Stimulated activated CD8-positive, alpha-beta memory T cell treated with anti-CD3 and anti-CD28 coated beads, Interleukin-15, amount 100 ng/mL, for 24 hours (primary cell): ENCODE measurements at regions not wholly inside any gene's neighbourhood (a gene's known extent, or its start where the extent isn't known, plus 50 kb on each side); places are given as distances from the start of the nearest gene placed in this dataset.

Source experiments
- DNase-seq: peaks from one replicate; pipeline ENCODE4 v3.0.0-alpha.2; 2020; ENCODE audit warnings: low read depth

GRCh38 chr12:127680516-127680915 is 586.5 kb upstream of the TMEM132C start:
- no peak for DNase-seq

GRCh38 chr12:127681151-127681754 is 585.7 kb upstream of the TMEM132C start:
- DNase-seq: no peak

- no peak for DNase-seq
These were observed 581.5 kb upstream of the TMEM132C start for GRCh38 chr12:127685491-127685890.

GRCh38 chr12:127685931-127686330 is 581.0 kb upstream of the TMEM132C start:
- no peak for DNase-seq

GRCh38 chr12:127687181-127687580 is 579.8 kb upstream of the TMEM132C start:
- no peak for DNase-seq

GRCh38 chr12:127688906-127689428 is 578.0 kb upstream of the TMEM132C start:
- no peak for DNase-seq

GRCh38 chr12:127690161-127690560 is 576.8 kb upstream of the TMEM132C start:
- no peak for DNase-seq

GRCh38 chr12:127696963-127697362 is 570.0 kb upstream of the TMEM132C start:
- DNase-seq: no peak

GRCh38 chr12:127703026-127703425 is 563.9 kb upstream of the TMEM132C start:
- no peak for DNase-seq

GRCh38 chr12:127711108-127711507 is 555.9 kb upstream of the TMEM132C start:
- DNase-seq: no peak

GRCh38 chr12:127712561-127712960 is 554.4 kb upstream of the TMEM132C start:
- no peak for DNase-seq

- no peak for DNase-seq
These were observed 550.8 kb upstream of the TMEM132C start for GRCh38 chr12:127716166-127716565.

GRCh38 chr12:127717278-127717677 is 549.7 kb upstream of the TMEM132C start:
- DNase-seq: no peak

GRCh38 chr12:127720334-127720733 is 546.6 kb upstream of the TMEM132C start:
- DNase-seq: no peak

GRCh38 chr12:127722611-127723010 is 544.4 kb upstream of the TMEM132C start:
- no peak for DNase-seq

- DNase-seq: no peak
These were observed 543.7 kb upstream of the TMEM132C start for GRCh38 chr12:127723251-127723650.

GRCh38 chr12:127726671-127727315 is 540.2 kb upstream of the TMEM132C start:
- DNase-seq: no peak

GRCh38 chr12:127728285-127728684 is 538.7 kb upstream of the TMEM132C start:
- no peak for DNase-seq

GRCh38 chr12:127728729-127729128 is 538.2 kb upstream of the TMEM132C start:
- no peak for DNase-seq

- DNase-seq: no peak
These were observed 537.6 kb upstream of the TMEM132C start for GRCh38 chr12:127729381-127729780.

GRCh38 chr12:127731657-127732056 is 535.3 kb upstream of the TMEM132C start:
- DNase-seq: no peak

GRCh38 chr12:127742231-127742630 is 524.7 kb upstream of the TMEM132C start:
- DNase-seq: no peak

GRCh38 chr12:127745469-127746212 is 521.3 kb upstream of the TMEM132C start:
- no peak for DNase-seq
